ENCODE measurements at regions not wholly inside any gene's neighbourhood (a gene's known extent, or its start where the extent isn't known, plus 50 kb on each side); places are given as distances from the start of the nearest gene placed in this dataset.
"Not testable (repeated sequence)": the region's sequence is repeated elsewhere in the genome, so short reads cannot be mapped to it uniquely, and the experiment has no call there.

- DNase-seq (ENCODE audit: low read depth) = no peak
Observed at GRCh38 chr4:104330125-104330905, 164.4 kb downstream of the CXXC4 start.

GRCh38 chr4:104326991-104327694 lies 167.6 kb downstream of the CXXC4 start:
- not testable (repeated sequence) for DNase-seq (ENCODE audit: low read depth)

GRCh38 chr4:104302731-104303130 lies 192.0 kb downstream of the CXXC4 start:
- DNase-seq (ENCODE audit: low read depth) = no peak

DNA sequence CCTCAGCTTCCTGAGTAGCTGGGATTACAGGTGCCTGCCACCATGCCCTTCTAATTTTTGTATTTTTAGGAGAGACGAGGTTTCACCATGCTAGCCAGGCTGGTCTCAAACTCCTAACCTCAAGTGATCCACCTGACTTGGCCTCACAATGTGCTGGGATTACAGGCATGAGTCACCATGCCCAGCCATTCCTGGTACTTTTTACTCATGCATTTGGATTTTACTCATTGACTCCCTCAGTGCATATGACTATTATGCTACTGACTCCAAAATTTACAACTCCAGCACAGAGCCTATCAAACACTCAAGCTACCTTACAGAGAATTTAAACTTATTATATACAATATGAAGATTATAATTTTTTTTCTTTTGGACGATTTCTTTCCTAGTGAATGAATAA lies 199.9 kb downstream of the CXXC4 start:
- no peak for DNase-seq (ENCODE audit: low read depth)

- no peak for DNase-seq (ENCODE audit: low read depth)
Observed at GRCh38 chr4:104286867-104287266, 207.8 kb downstream of the CXXC4 start.

DNA sequence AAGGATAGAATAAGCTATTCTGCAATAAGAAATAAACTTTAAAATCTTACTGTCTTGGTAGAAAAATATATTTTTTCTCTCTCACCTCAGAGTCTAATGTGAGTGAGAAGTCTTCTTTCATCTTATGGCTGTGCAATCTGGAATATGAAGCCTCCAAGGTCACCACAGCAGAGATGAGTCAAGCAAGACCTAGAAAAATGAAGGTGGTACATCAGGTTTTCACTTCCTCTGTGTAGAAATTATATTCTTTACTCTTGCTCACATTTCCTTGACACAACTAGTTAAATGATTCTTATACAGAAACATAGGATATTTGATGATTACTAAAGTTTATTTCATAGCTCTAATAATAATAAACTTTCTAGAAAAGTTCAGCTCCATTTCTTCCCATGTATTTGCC lies 211.4 kb downstream of the CXXC4 start:
- no peak for DNase-seq (ENCODE audit: low read depth)

- no peak for DNase-seq (ENCODE audit: low read depth)
Observed at GRCh38 chr4:104279744-104280143, 214.9 kb downstream of the CXXC4 start.

DNA sequence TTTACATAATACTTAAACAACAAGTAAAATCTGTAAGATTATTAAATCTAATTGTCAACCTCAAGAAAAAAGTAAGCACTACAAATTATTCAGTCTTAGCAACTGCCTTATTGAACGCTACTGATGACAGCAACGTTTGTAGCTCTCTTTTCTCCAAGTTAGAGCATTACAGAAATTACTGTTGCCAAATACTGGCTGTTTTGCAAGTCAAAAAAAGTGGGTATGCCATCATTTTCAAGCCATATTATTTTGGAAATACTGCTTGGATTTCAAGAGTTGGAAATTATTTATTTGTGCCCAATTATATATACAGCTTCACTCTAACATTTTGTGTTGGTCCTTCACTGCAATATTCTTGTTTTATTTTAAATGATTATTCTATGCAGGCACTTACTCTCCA lies 221.7 kb downstream of the CXXC4 start:
- DNase-seq (ENCODE audit: low read depth) = no peak

DNA sequence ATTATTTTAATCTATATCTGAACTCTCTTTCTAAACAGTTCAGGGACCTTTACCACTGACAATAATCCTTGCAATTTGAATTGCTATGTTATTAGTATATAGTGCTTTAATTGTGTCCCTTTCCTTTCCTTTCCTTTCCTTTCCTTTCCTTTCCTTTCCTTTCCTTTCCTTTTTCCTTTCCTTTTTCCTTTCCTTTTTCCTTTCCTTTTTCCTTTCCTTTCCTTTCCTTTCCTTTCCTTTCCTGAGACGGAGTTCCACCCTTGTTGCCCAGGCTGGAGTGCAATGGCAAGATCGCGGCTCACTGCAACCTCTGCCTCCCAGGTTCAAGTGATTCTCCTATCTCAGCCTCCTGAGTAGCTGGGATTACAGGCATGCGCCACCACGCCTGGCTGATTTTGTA lies 225.1 kb downstream of the CXXC4 start:
- DNase-seq (ENCODE audit: low read depth) = not testable (repeated sequence)

DNA sequence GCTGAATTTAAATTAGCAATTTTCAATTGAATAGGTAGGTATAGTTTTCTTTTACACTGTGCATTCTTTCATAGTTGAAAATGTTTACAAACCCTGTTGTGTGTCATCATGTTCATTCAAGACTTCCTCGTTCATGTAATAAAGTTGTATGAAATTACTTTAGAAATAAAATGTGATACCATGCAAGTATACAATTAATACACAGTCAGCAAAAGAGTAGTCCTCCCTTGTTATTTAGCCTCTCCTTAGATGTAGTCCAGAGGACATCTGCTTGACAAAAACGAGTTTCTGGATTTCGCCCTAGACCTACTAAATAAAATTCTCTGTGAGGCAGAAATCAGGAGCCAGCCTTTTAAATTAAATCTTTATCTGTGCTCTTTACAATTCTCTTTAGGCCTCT lies 231.6 kb downstream of the CXXC4 start:
- DNase-seq (ENCODE audit: low read depth) = no peak

DNA sequence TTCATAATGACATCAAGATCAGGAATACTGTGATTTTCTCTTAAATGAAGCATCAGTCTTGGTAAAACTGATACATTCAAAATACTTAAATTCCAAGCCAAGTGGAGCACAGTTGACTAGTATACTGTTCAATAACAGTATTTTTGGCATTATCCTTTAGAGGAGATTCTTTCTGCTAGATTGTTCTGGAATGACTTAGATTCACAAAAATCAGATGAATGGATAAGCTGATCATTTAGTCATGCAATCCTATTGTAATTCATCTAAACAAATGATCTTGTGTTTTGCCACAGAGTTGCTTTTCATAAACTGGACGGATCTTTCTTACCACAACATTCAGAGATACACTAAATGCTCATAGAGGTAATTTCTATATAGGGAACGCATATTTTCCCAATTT lies 232.0 kb downstream of the CXXC4 start:
- no peak for DNase-seq (ENCODE audit: low read depth)

- DNase-seq (ENCODE audit: low read depth) = no peak
Observed at GRCh38 chr4:104248726-104249125, 246.0 kb downstream of the CXXC4 start.

DNA sequence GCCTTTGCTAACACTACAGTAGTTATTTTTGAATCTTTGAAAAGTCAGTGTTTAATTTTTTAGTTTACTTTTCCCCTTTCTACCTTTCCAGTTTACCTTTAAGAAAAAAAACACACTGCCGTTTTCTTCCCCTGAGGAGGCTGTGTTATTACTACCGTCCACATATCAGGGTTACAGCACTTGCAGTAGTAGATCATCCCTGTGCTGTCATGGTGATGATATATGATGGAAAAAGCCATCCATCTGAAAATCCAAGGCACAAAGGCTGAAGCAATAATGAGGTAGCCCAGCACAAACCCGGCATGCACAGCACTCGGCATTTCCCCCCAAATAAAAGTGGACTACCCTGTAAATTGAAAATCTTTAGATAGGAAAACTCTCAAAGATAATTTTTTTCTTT lies 258.7 kb downstream of the CXXC4 start:
- DNase-seq (ENCODE audit: low read depth) = no peak

GRCh38 chr4:104217526-104217925 lies 277.2 kb downstream of the CXXC4 start:
- no peak for DNase-seq (ENCODE audit: low read depth)

DNA sequence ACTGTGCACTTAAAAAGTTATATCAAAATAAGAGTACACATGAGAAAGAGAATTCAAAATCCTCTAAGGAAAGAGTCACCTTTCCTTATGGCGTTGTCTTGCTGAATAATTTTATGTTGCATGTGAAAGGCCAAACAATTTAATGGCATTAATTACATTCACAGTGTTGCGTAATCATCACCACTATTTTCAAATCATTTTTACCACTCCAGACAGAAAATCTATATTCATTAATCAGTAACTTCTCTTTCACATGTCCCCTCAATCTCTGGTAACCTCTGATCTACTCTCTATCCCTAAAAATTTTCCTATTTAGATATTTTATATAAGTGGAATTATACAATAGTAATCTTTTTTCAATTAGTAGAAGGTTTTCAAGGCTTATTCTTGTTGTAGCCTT lies 283.0 kb downstream of the CXXC4 start:
- DNase-seq (ENCODE audit: low read depth) = no peak

- no peak for DNase-seq (ENCODE audit: low read depth)
Observed at GRCh38 chr4:104210420-104210819, 284.3 kb downstream of the CXXC4 start.

DNA sequence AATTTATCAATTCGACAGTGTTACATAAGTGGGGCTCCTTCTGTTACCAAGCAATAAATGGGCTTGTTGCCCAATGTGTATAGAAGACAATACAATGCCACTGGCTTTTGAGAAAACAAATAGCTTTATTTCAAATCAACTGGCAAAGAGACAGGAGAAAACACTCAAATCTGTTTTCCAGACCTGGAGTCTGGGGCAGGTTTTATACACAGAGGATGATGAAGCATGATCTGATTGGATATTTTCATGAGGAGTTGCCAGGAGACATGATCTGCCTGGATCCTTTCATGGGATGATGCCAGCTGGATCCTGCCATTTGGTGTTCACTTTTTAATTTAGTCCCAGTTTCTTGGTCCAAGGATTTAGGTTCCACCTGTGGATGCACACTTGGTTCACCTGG lies 287.9 kb downstream of the CXXC4 start:
- DNase-seq (ENCODE audit: low read depth) = no peak

GRCh38 chr4:104205116-104205515 lies 289.6 kb downstream of the CXXC4 start:
- no peak for DNase-seq (ENCODE audit: low read depth)

GRCh38 chr4:104188301-104188700 lies 306.4 kb downstream of the CXXC4 start:
- no peak for DNase-seq (ENCODE audit: low read depth)

- no peak for DNase-seq (ENCODE audit: low read depth)
Observed at GRCh38 chr4:104169437-104169836, 325.3 kb downstream of the CXXC4 start.

- DNase-seq (ENCODE audit: low read depth) = no peak
Observed at GRCh38 chr4:104166749-104167148, 327.9 kb downstream of the CXXC4 start.

DNA sequence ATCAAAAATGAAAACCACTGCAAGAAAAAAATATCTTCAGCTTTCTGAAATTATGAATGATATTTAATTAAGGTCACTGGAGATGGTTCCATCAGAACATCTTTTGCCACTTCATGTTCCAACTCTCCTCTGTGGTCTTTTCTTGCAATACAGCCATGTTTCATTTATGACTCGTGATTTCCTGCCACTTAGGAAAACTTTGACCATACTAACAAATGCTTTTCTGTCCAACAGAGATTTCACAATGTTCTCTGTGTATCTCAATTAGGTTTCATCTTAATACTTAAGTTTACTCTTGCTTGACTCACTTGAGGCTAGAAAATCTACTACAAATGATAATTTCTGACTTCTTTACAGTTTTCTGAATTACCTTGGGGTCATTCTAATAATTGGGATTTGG lies 330.9 kb downstream of the CXXC4 start:
- DNase-seq (ENCODE audit: low read depth) = no peak

DNA sequence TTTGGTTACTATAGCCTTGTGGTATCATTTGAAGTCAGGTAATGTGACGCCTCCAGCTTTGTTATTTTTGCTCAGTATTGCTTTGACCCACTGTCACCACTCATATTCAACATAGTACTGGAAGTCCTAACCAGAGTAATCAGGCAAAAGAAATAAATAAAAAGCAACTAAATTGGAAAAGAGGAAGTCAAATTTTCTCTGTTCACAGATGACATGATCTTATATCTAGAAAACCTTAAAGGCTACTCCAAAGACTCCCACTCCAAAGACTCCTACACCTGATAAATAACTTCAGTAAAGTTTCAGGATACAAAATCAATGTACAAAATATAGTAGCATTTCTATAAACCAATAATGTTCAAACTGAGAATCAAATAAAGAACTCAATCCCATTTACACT lies 348.6 kb downstream of the CXXC4 start:
- no peak for DNase-seq (ENCODE audit: low read depth)

GRCh38 chr4:104138116-104138515 lies 356.6 kb downstream of the CXXC4 start:
- no peak for DNase-seq (ENCODE audit: low read depth)
